SK-N-SH (cell line): ENCODE measurements at regions not wholly inside any gene's neighbourhood (a gene's known extent, or its start where the extent isn't known, plus 50 kb on each side); places are given as distances from the start of the nearest gene placed in this dataset.

Experiments used
- CTCF ChIA-PET: fragments of 300-600, 350-600 bp; formaldehyde crosslinking; extraction: SDS; loops from one replicate; lab custom pipeline; 2021; lab: Yijun Ruan, JAX
- POLR2A ChIA-PET: fragments of 350-600 bp; sonication (Branson Sonifier 250); formaldehyde crosslinking; extraction: SDS; loops from one replicate; lab custom pipeline; 2020; ENCODE audit warnings: antibody characterized with exemption, inconsistent platforms; lab: Yijun Ruan, JAX
- DNase-seq: peaks from one replicate; pipeline ENCODE4 v3.0.0; 2012
- H2AFZ ChIP-seq: fragments of 200-600 bp; sonication (generic); 2 replicates; pipeline ENCODE4 v1.8.1; 2016; ENCODE audit warnings: antibody characterized with exemption, mild to moderate bottlenecking, low read depth
- H3F3A ChIP-seq: fragments of 200-600 bp; sonication (generic); replicated peaks from 2 replicates; pipeline ENCODE3; 2016; ENCODE audit warnings: antibody characterized with exemption, mild to moderate bottlenecking; ENCODE audit not compliant: insufficient read depth
- H3K27ac ChIP-seq, 2 experiments: fragments of 200-500 bp in 1 of 2; fragments of 200-600 bp in 1 of 2; sonication (Bioruptor generic) in 1 of 2; sonication (generic), shearing (Covaris generic) in 1 of 2; 2 replicates each; pipeline versions ENCODE4 v1.5.1 to v1.6.1; 2014 to 2016; ENCODE audit warnings: low read depth in 2 of 2, inconsistent platforms in 1 of 2, low read length in 1 of 2, mild to moderate bottlenecking in 1 of 2, mixed read lengths in 1 of 2
- H3K27me3 ChIP-seq: fragments of 200-600 bp; sonication (generic), shearing (Covaris generic); 2 replicates; pipeline ENCODE4 v1.6.1; 2016; ENCODE audit warnings: mixed run types; ENCODE audit not compliant: insufficient read depth
- H3K36me3 ChIP-seq, 2 experiments: fragments of 200-500 bp in 1 of 2; fragments of 200-600 bp in 1 of 2; sonication (Bioruptor generic) in 1 of 2; sonication (generic) in 1 of 2; replicated peaks in 1 of 2; 2 replicates each; pipeline versions ENCODE3 to v1.5.1; 2014 to 2016; ENCODE audit warnings: low read length in 1 of 2, mild to moderate bottlenecking in 1 of 2; ENCODE audit not compliant: insufficient read depth in 2 of 2, control insufficient read depth in 1 of 2
- H3K4me1 ChIP-seq, 2 experiments: fragments of 200-500 bp in 1 of 2; fragments of 200-600 bp in 1 of 2; sonication (Bioruptor generic) in 1 of 2; sonication (generic), shearing (Covaris generic) in 1 of 2; 2 replicates each; pipeline versions ENCODE4 v1.5.1 to v1.6.1; 2014 to 2016; ENCODE audit warnings: low read depth in 1 of 2, low read length in 1 of 2, mixed run types in 1 of 2; ENCODE audit not compliant: insufficient read depth in 2 of 2, control insufficient read depth in 1 of 2
- H3K4me2 ChIP-seq: fragments of 200-600 bp; sonication (generic), shearing (Covaris generic); 2 replicates; pipeline ENCODE4 v1.6.1; 2017; ENCODE audit warnings: mixed run types
- H3K4me3 ChIP-seq, 2 experiments: fragments of 200-500 bp in 1 of 2; fragments of 200-600 bp in 1 of 2; sonication (Bioruptor generic) in 1 of 2; sonication (generic), shearing (Covaris generic) in 1 of 2; 2 replicates each; pipeline versions ENCODE4 v1.5.1 to v1.8.1; 2014 to 2016; ENCODE audit warnings: low read depth in 2 of 2, inconsistent platforms in 1 of 2, low read length in 1 of 2, mild to moderate bottlenecking in 1 of 2, mixed read lengths in 1 of 2, moderate library complexity in 1 of 2
- H3K79me2 ChIP-seq: fragments of 200-600 bp; sonication (generic); 2 replicates; pipeline ENCODE4 v1.8.1; 2017; ENCODE audit warnings: mild to moderate bottlenecking; ENCODE audit not compliant: insufficient read depth
- H3K9ac ChIP-seq: fragments of 200-600 bp; sonication (generic); 2 replicates; pipeline ENCODE4 v1.6.1; 2017; ENCODE audit warnings: mixed run types
- H3K9me2 ChIP-seq: fragments of 200-600 bp; sonication (generic); 2 replicates; pipeline ENCODE4 v1.6.1; 2017; ENCODE audit warnings: mixed run types
- H3K9me3 ChIP-seq: fragments of 200-600 bp; sonication (generic); 2 replicates; pipeline ENCODE4 v1.6.1; 2017; ENCODE audit warnings: mixed run types, mild to moderate bottlenecking, moderate library complexity
- H4K20me1 ChIP-seq: fragments of 200-600 bp; sonication (generic); 2 replicates; pipeline ENCODE4 v1.6.1; 2017; ENCODE audit warnings: mild to moderate bottlenecking, mixed run types; ENCODE audit not compliant: insufficient read depth
- CHD2 ChIP-seq: fragments of 150-350 bp; IDR thresholded peaks from 2 replicates; pipeline ENCODE4 v1.6.1; 2018; ENCODE audit warnings: low read length; ENCODE audit not compliant: partially characterized antibody
- EZH2phosphoT487 ChIP-seq: fragments of 200-600 bp; sonication (generic); IDR thresholded peaks from 2 replicates; pipeline ENCODE4 v1.6.1; 2017; ENCODE audit warnings: low read depth, mixed run types, mild to moderate bottlenecking, antibody characterized with exemption, moderate library complexity, borderline replicate concordance
- FOSL2 ChIP-seq: IDR thresholded peaks from 2 replicates; pipeline ENCODE4 v1.4.0; 2012; ENCODE audit warnings: low read depth, mild to moderate bottlenecking, moderate library complexity, borderline replicate concordance
- GABPA ChIP-seq: IDR thresholded peaks from 2 replicates; pipeline ENCODE4 v1.4.0; 2012; ENCODE audit warnings: low read depth, mild to moderate bottlenecking
- GATA2 ChIP-seq: sonication (generic); formaldehyde crosslinking; IDR thresholded peaks from 2 replicates; pipeline ENCODE4 v1.5.0; 2020; ENCODE audit warnings: mild to moderate bottlenecking, missing genetic modification reagents
- MEF2A ChIP-seq: IDR thresholded peaks from 2 replicates; pipeline ENCODE4 v1.4.0; 2012; ENCODE audit warnings: low read depth, borderline replicate concordance
- MXI1 ChIP-seq: IDR thresholded peaks from 2 replicates; pipeline ENCODE4 v1.6.1; 2012; ENCODE audit warnings: mild to moderate bottlenecking, low read depth, low read length, improper control_type of control experiment
- NRF1 ChIP-seq: IDR thresholded peaks from 2 replicates; pipeline ENCODE4 v1.6.1; 2012; ENCODE audit warnings: low read depth, mild to moderate bottlenecking, low read length
- RAD21 ChIP-seq: IDR thresholded peaks from 2 replicates; pipeline ENCODE4 v1.6.1; 2012; ENCODE audit warnings: mild to moderate bottlenecking, low read length
- REST ChIP-seq: IDR thresholded peaks from 2 replicates; pipeline ENCODE4 v1.6.1; 2012; ENCODE audit warnings: mild to moderate bottlenecking, low read depth, low read length, moderate library complexity
- RXRA ChIP-seq: IDR thresholded peaks from 2 replicates; pipeline ENCODE4 v1.4.0; 2012; ENCODE audit warnings: low read depth, mild to moderate bottlenecking, borderline replicate concordance
- TAF1 ChIP-seq: IDR thresholded peaks from 2 replicates; pipeline ENCODE4 v1.6.1; 2012; ENCODE audit warnings: low read depth, mild to moderate bottlenecking, low read length, moderate library complexity, borderline replicate concordance
- TCF12 ChIP-seq: IDR thresholded peaks from 2 replicates; pipeline ENCODE4 v1.4.0; 2012
- USF1 ChIP-seq: IDR thresholded peaks from 2 replicates; pipeline ENCODE4 v1.4.0; 2012; ENCODE audit warnings: low read depth, borderline replicate concordance
- YY1 ChIP-seq: IDR thresholded peaks from 2 replicates; pipeline ENCODE4 v1.4.0; 2012; ENCODE audit warnings: low read depth, mild to moderate bottlenecking
- WGBS: methylation state at CpG from one replicate; pipeline ENCODE4 v1.1.6; 2017; ENCODE audit warnings: low lambda C conversion rate; 5-methylcytosine and 5-hydroxymethylcytosine counted together

GRCh38 chr11:94675239-94675638 is 92.9 kb upstream of the AMOTL1 start:
- H3K36me3 ChIP-seq, result no peaks in the 10 kb centered on the region
- no peaks in the 10 kb centered on the region for H3K9me2 ChIP-seq
- no peaks in the 10 kb centered on the region for H3K79me2 ChIP-seq
- no peak for DNase-seq
- H3K9me3 ChIP-seq, result no peaks in the 10 kb centered on the region
- no peaks in the 10 kb centered on the region for H3F3A ChIP-seq
- no peak overlapping the region for H3K27ac ChIP-seq
- H3K4me3 ChIP-seq, result no peak overlapping the region
- no peak overlapping the region for H2AFZ ChIP-seq
- TF ChIP-seq NRF1 (no peak), MEF2A (no peak), EZH2phosphoT487 (no peak), FOSL2 (no peak)
- H3K4me2 ChIP-seq, result no peak overlapping the region
- CTCF ChIA-PET, result interaction anchor here (0.9 kb wide), 1 partner anchor 9 kb away, joined by 3 read pairs; no protein-coding TSS in a partner anchor
- POLR2A ChIA-PET, result no interaction called here
- H3K27me3 ChIP-seq, result no peaks in the 10 kb centered on the region
- H3K9ac ChIP-seq, result no peak overlapping the region
- no peaks in the 10 kb centered on the region for H4K20me1 ChIP-seq
- H3K4me1 ChIP-seq, result no peaks in the 10 kb centered on the region
- 69% methylated on average over 2 of the region's 2 CpGs for whole genome bisulfite sequencing

GRCh38 chr11:94675813-94676212 is 92.3 kb upstream of the AMOTL1 start:
- H3K36me3 ChIP-seq, result no peaks in the 10 kb centered on the region
- no peak overlapping the region for H3K27ac ChIP-seq
- DNase-seq, result no peak
- H3F3A ChIP-seq, result no peaks in the 10 kb centered on the region
- H3K9ac ChIP-seq, result no peak overlapping the region
- no peaks in the 10 kb centered on the region for H3K4me1 ChIP-seq
- no peaks in the 10 kb centered on the region for H3K27me3 ChIP-seq
- ChIA-PET POLR2A (no interaction called here), CTCF (interaction anchor here (0.7 to 1.2 kb wide), 3 partner anchors 10 to 53 kb away, joined by 3 to 4 read pairs (median 3); no protein-coding TSS in a partner anchor)
- no peaks in the 10 kb centered on the region for H3K79me2 ChIP-seq
- H4K20me1 ChIP-seq, result no peaks in the 10 kb centered on the region
- H3K9me3 ChIP-seq, result no peaks in the 10 kb centered on the region
- no peak overlapping the region for H2AFZ ChIP-seq
- no peak overlapping the region for H3K4me2 ChIP-seq
- TF ChIP-seq TCF12 (no peak), MXI1 (no peak), USF1 (no peak), RXRA (no peak), TAF1 (no peak), YY1 (no peak), REST (no peak), GABPA (no peak), GATA2 (no peak), CHD2 (no peak), RAD21 (no peak)
- no peaks in the 10 kb centered on the region for H3K9me2 ChIP-seq
- no peak overlapping the region for H3K4me3 ChIP-seq
